HCT116 (cell line): ENCODE measurements at regions not wholly inside any gene's neighbourhood (a gene's known extent, or its start where the extent isn't known, plus 50 kb on each side); places are given as distances from the start of the nearest gene placed in this dataset.
"Not testable (repeated sequence)": the region's sequence is repeated elsewhere in the genome, so short reads cannot be mapped to it uniquely, and the experiment has no call there.

Source experiments
- ATAC-seq: fragments of 200-7000 bp; cut with Tn5 transposase; 2 replicates; pipeline ENCODE4 v1.9.1; 2020; ENCODE audit warnings: mild to moderate bottlenecking, moderate library complexity
- BruUV-seq: library from RNA; stranded (reverse); fragments of 400-500 nt; replicated peaks from 2 replicates; lab custom pipeline; 2021; lab: Mats Ljungman, UMichigan
- CTCF ChIA-PET: fragments of 300-600 bp; sonication (Branson Sonifier 250); formaldehyde crosslinking; loops from one replicate; lab custom pipeline; 2021; ENCODE audit warnings: antibody characterized with exemption; lab: Charles Lee
- POLR2A ChIA-PET: fragments of 300-600, 350-600 bp; sonication (Branson Sonifier 250); formaldehyde crosslinking; loops from one replicate; lab custom pipeline; 2021; ENCODE audit warnings: antibody characterized with exemption; lab: Charles Lee
- RAD21 ChIA-PET, 2 experiments: fragments of 300-600 bp; sonication (Branson Sonifier 250); formaldehyde crosslinking; loops; one replicate each; lab custom pipeline; 2023; ENCODE audit warnings: low total read pairs in 2 of 2; ENCODE audit not compliant: uncharacterized antibody in 2 of 2, unreplicated experiment in 2 of 2, low non-redundant PET in 1 of 2; lab: Charles Lee
- DNase-seq: peaks from one replicate; pipeline ENCODE4 v3.0.0-alpha.2; 2010; ENCODE audit warnings: low read depth, low spot score
- H2AFZ ChIP-seq: fragments of 200-600 bp; shearing (Covaris generic), sonication (generic); 2 replicates; pipeline ENCODE4 v1.6.1; 2017; ENCODE audit warnings: low read depth, mixed run types, mixed read lengths, antibody characterized with exemption, low read length; ENCODE audit not compliant: poor library complexity, severe bottlenecking
- H3K27ac ChIP-seq: 2 replicates; pipeline ENCODE4 v1.5.1; 2012; ENCODE audit warnings: low read depth, low read length
- H3K27me3 ChIP-seq: fragments of 200-600 bp; sonication (generic); 2 replicates; pipeline ENCODE4 v1.6.1; 2016; ENCODE audit warnings: mixed run types, low read length, mixed read lengths; ENCODE audit not compliant: insufficient read depth
- H3K36me3 ChIP-seq, 2 experiments: fragments of 200-500 bp in 1 of 2; fragments of 200-600 bp in 1 of 2; sonication (Bioruptor generic) in 1 of 2; sonication (generic) in 1 of 2; 2 replicates each; pipeline versions ENCODE4 v1.5.1 to v1.6.1; 2014 to 2016; ENCODE audit warnings: low read length in 2 of 2, inconsistent platforms in 1 of 2, mixed read lengths in 1 of 2, mixed run types in 1 of 2; ENCODE audit not compliant: insufficient read depth in 2 of 2, control insufficient read depth in 1 of 2
- H3K4me1 ChIP-seq, 2 experiments: fragments of 200-600 bp in 1 of 2; sonication (generic) in 1 of 2; 2 replicates each; pipeline versions ENCODE4 v1.5.1 to v1.6.1; 2012 to 2017; ENCODE audit warnings: low read length in 2 of 2, inconsistent platforms in 1 of 2, mild to moderate bottlenecking in 1 of 2, mixed read lengths in 1 of 2, mixed run types in 1 of 2, moderate library complexity in 1 of 2; ENCODE audit not compliant: insufficient read depth in 2 of 2, control insufficient read depth in 1 of 2
- H3K4me2 ChIP-seq: fragments of 200-600 bp; sonication (generic); 2 replicates; pipeline ENCODE4 v1.6.1; 2017; ENCODE audit warnings: mixed run types, low read length, mixed read lengths
- H3K4me3 ChIP-seq, 2 experiments: fragments of 200-600 bp in 1 of 2; sonication (generic) in 1 of 2; replicated peaks in 1 of 2; 2 replicates each; pipeline ENCODE4 v1.5.1; 2011 to 2016; ENCODE audit warnings: low read length in 2 of 2, control low read depth in 1 of 2, low read depth in 1 of 2, mild to moderate bottlenecking in 1 of 2, mixed read lengths in 1 of 2, mixed run types in 1 of 2
- H3K79me2 ChIP-seq: fragments of 200-600 bp; sonication (generic); 2 replicates; pipeline ENCODE4 v1.6.1; 2017; ENCODE audit warnings: mild to moderate bottlenecking, mixed run types, low read length, moderate library complexity, mixed read lengths; ENCODE audit not compliant: insufficient read depth
- H3K9ac ChIP-seq: fragments of 200-600 bp; sonication (generic); 2 replicates; pipeline ENCODE4 v1.6.1; 2016; ENCODE audit warnings: low read length, mixed read lengths
- H3K9me2 ChIP-seq: fragments of 200-600 bp; sonication (generic), shearing (Covaris generic); 2 replicates; pipeline ENCODE4 v1.6.1; 2017; ENCODE audit warnings: mixed run types, mild to moderate bottlenecking, moderate library complexity; ENCODE audit not compliant: insufficient read depth
- H3K9me3 ChIP-seq, 2 experiments: fragments of 200-500 bp in 1 of 2; fragments of 200-600 bp in 1 of 2; sonication (Bioruptor generic) in 1 of 2; sonication (generic) in 1 of 2; 2 replicates each; pipeline ENCODE4 v1.6.1; 2014 to 2017; ENCODE audit warnings: low read length in 2 of 2, mixed read lengths in 2 of 2, inconsistent platforms in 1 of 2, low read depth in 1 of 2, mild to moderate bottlenecking in 1 of 2, mixed run types in 1 of 2, moderate library complexity in 1 of 2; ENCODE audit not compliant: control insufficient read depth in 1 of 2, insufficient read depth in 1 of 2
- H4K20me1 ChIP-seq: fragments of 200-600 bp; sonication (generic), shearing (Covaris generic); 2 replicates; pipeline ENCODE4 v1.6.1; 2017; ENCODE audit warnings: mixed run types, mild to moderate bottlenecking, moderate library complexity; ENCODE audit not compliant: insufficient read depth
- EZH2 ChIP-seq: fragments of 200-600 bp; sonication (generic); IDR thresholded peaks from 2 replicates; pipeline ENCODE4 v1.6.1; 2017; ENCODE audit warnings: antibody characterized with exemption, mixed run types
- POLR2AphosphoS5 ChIP-seq: IDR thresholded peaks from 2 replicates; pipeline ENCODE4 v1.6.1; 2011; ENCODE audit warnings: mild to moderate bottlenecking, low read depth, low read length, moderate library complexity
- REST ChIP-seq: IDR thresholded peaks from 2 replicates; pipeline ENCODE4 v1.6.1; 2012; ENCODE audit warnings: low read depth
- SP1 ChIP-seq: IDR thresholded peaks from 2 replicates; pipeline ENCODE4 v1.6.1; 2012; ENCODE audit warnings: low read depth
- YY1 ChIP-seq: IDR thresholded peaks from 2 replicates; pipeline ENCODE4 v1.6.1; 2011; ENCODE audit warnings: low read length, low read depth, moderate library complexity, mild to moderate bottlenecking; ENCODE audit not compliant: insufficient replicate concordance; ENCODE audit errors: extremely low read depth
- ZFX ChIP-seq: fragments of 450-650 bp; IDR thresholded peaks from 2 replicates; pipeline ENCODE4 v1.6.1; 2017
- intact Hi-C: fragments of 100-400 bp; cut with micrococcal nuclease; formaldehyde crosslinking; loops from 2 replicates; pipeline ENCODE4 v1.10.0; 2022

GRCh38 chr14:43548368-43548767 lies 958.7 kb downstream of the FSCB start:
- ChIA-PET RAD21 (no interaction called here), POLR2A (no interaction called here), CTCF (no interaction called here)
- no TSS peak for BruUV-seq
- Histone ChIP-seq H2AFZ (no peak overlapping the region), H3K27ac (no peak overlapping the region), H3K9ac (no peak overlapping the region), H4K20me1 (no peaks in the 10 kb centered on the region), H3K4me2 (no peak overlapping the region), H3K4me3 (no peak overlapping the region), H3K4me1 (no peaks in the 10 kb centered on the region), H3K36me3 (no peaks in the 10 kb centered on the region), H3K9me2 (no peaks in the 10 kb centered on the region), H3K9me3 (no peaks in the 10 kb centered on the region; a peak in 1 of 4 replicates), H3K79me2 (no peaks in the 10 kb centered on the region), H3K27me3 (no peaks in the 10 kb centered on the region)
- ATAC-seq (no peak), DNase-seq (no peak)
- TF ChIP-seq SP1: no peak
- no peak for TF ChIP-seq ZFX
- no peak for TF ChIP-seq EZH2
- intact Hi-C loops: no loop called here

GRCh38 chr14:43547596-43547995 lies 959.5 kb downstream of the FSCB start:
- ATAC-seq, H3K27me3 ChIP-seq, H3K36me3 ChIP-seq, H3K4me1 ChIP-seq, H3K27ac ChIP-seq, H2AFZ ChIP-seq, H3K79me2 ChIP-seq, H3K4me2 ChIP-seq, H4K20me1 ChIP-seq, POLR2A ChIA-PET, H3K9ac ChIP-seq, H3K4me3 ChIP-seq, H3K9me3 ChIP-seq, CTCF ChIA-PET, intact Hi-C loops, RAD21 ChIA-PET, DNase-seq, BruUV-seq, H3K9me2 ChIP-seq: not testable (repeated sequence)

DNA sequence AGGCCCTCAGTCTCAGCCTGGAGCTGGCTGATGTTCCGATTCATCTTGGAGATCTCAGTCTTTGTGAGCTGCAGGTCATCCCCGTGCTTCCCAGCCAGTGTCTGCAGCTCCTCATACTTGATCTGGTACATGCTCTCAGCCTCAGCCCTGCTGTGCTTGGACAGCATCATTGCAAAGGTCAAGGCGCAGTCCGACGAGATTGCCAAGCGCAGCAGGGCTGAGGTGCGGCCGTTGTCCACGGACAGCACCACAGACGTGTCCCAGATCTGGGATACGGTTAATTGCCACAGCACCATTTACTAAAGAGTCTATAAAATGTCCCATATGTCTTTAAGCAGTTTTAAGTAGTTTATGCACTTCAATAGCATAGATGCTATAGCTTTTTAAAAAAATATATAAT lies 965.7 kb downstream of the FSCB start:
- ATAC-seq (no peak), DNase-seq (no peak)
- ChIA-PET RAD21 (no interaction called here), CTCF (interaction anchor here (1.0 kb wide), 1 partner anchor 24 kb away, joined by 3 read pairs; no protein-coding TSS in a partner anchor), POLR2A (no interaction called here)
- no peak overlapping the region for H3K27ac ChIP-seq
- H3K4me2 ChIP-seq: no peak overlapping the region
- no peaks in the 10 kb centered on the region for H4K20me1 ChIP-seq
- H3K79me2 ChIP-seq: no peaks in the 10 kb centered on the region
- intact Hi-C loops: no loop called here
- no peak overlapping the region for H2AFZ ChIP-seq
- TF ChIP-seq REST: no peak
- TF ChIP-seq SP1: no peak
- TF ChIP-seq POLR2AphosphoS5: no peak
- no peak for TF ChIP-seq YY1
- no peaks in the 10 kb centered on the region for H3K27me3 ChIP-seq
- H3K9me2 ChIP-seq: no peaks in the 10 kb centered on the region
- no peaks in the 10 kb centered on the region; a peak in 1 of 4 replicates for H3K9me3 ChIP-seq
- no peak overlapping the region for H3K9ac ChIP-seq
- BruUV-seq: no TSS peak
- no peak overlapping the region for H3K4me3 ChIP-seq
- H3K36me3 ChIP-seq: no peaks in the 10 kb centered on the region
- no peaks in the 10 kb centered on the region for H3K4me1 ChIP-seq
